Bronchial epithelial cell (primary cell): ENCODE measurements at regions not wholly inside any gene's neighbourhood (a gene's known extent, or its start where the extent isn't known, plus 50 kb on each side); places are given as distances from the start of the nearest gene placed in this dataset.

ENCODE experiments used
- DNase-seq: peaks from one replicate; pipeline ENCODE4 v3.0.0-alpha.2; 2010; ENCODE audit warnings: low read depth
- FAIRE-seq: peaks from 2 replicates; lab custom pipeline; 2011; peaks lifted over from hg19 to GRCh38; lab: Jason Lieb, UNC
- H3K27me3 ChIP-seq: 2 replicates; pipeline ENCODE4 v1.5.1; 2011; ENCODE audit warnings: low read length; ENCODE audit not compliant: control insufficient read depth, insufficient read depth
- H3K36me3 ChIP-seq: 2 replicates; pipeline ENCODE4 v1.5.1; 2011; ENCODE audit warnings: low read length; ENCODE audit not compliant: control insufficient read depth, insufficient read depth
- H3K4me3 ChIP-seq: 2 replicates; pipeline ENCODE4 v1.5.1; 2011; ENCODE audit warnings: mild to moderate bottlenecking, low read depth, low read length, control low read depth
- CTCF ChIP-seq: IDR thresholded peaks from 2 replicates; pipeline ENCODE4 v1.5.1; 2011; ENCODE audit warnings: mild to moderate bottlenecking, moderate library complexity, low read length, control low read depth, inconsistent platforms; ENCODE audit not compliant: insufficient read depth, severe bottlenecking

GRCh38 chr5:160903076-160903475, 51.1 kb upstream of the ATP10B start:
- no peaks in the 10 kb centered on the region for H3K27me3 ChIP-seq
- TF ChIP-seq CTCF, result no peak
- FAIRE-seq, result peak; percentile 36
- H3K4me3 ChIP-seq, result no peak overlapping the region
- DNase-seq, result no peak
- H3K36me3 ChIP-seq, result no peaks in the 10 kb centered on the region
